Neural cell (in vitro differentiated cells): ENCODE measurements at regions not wholly inside any gene's neighbourhood (a gene's known extent, or its start where the extent isn't known, plus 50 kb on each side); places are given as distances from the start of the nearest gene placed in this dataset.

Experiments used
- H2AFZ ChIP-seq: fragments of 200-600, 300-800 bp; sonication (generic), shearing (Covaris generic); 2 replicates; pipeline ENCODE4 v1.6.0; 2014; ENCODE audit warnings: low read depth, mild to moderate bottlenecking, antibody characterized with exemption, low read length, moderate library complexity
- H3F3A ChIP-seq: fragments of 200-600 bp; shearing (Covaris generic); 2 replicates; pipeline ENCODE4 v1.6.1; 2016; ENCODE audit warnings: mild to moderate bottlenecking, moderate library complexity, mixed read lengths, antibody characterized with exemption, low read length; ENCODE audit not compliant: insufficient read depth, poor library complexity, severe bottlenecking
- H3K27ac ChIP-seq: fragments of 200-600, 300-800 bp; sonication (generic), shearing (Covaris generic); 2 replicates; pipeline ENCODE4 v1.5.1; 2014; ENCODE audit warnings: mild to moderate bottlenecking, low read length, moderate library complexity
- H3K27me3 ChIP-seq: fragments of 300-800, 200-600 bp; sonication (generic), shearing (Covaris generic); 2 replicates; pipeline ENCODE4 v1.6.0; 2014; ENCODE audit warnings: mild to moderate bottlenecking, low read depth, low read length, moderate library complexity; ENCODE audit not compliant: insufficient read depth
- H3K36me3 ChIP-seq: fragments of 300-800, 200-600 bp; sonication (generic), shearing (Covaris generic); 2 replicates; pipeline ENCODE4 v1.5.1; 2014; ENCODE audit warnings: mild to moderate bottlenecking, antibody characterized with exemption, low read length, moderate library complexity; ENCODE audit not compliant: insufficient read depth
- H3K4me2 ChIP-seq: fragments of 300-800, 200-600 bp; sonication (generic), shearing (Covaris generic); 2 replicates; pipeline ENCODE4 v1.6.0; 2014; ENCODE audit warnings: mild to moderate bottlenecking, low read length
- H3K4me3 ChIP-seq: fragments of 300-800, 200-600 bp; sonication (generic), shearing (Covaris generic); 2 replicates; pipeline ENCODE4 v1.5.1; 2014; ENCODE audit warnings: mild to moderate bottlenecking, low read length, moderate library complexity
- H3K79me2 ChIP-seq: fragments of 200-600 bp; shearing (Covaris generic); replicated peaks from 2 replicates; pipeline ENCODE4 v1.6.0; 2014; ENCODE audit warnings: mild to moderate bottlenecking, low read length, moderate library complexity; ENCODE audit not compliant: insufficient read depth
- H3K9ac ChIP-seq: fragments of 300-800, 200-600 bp; sonication (generic), shearing (Covaris generic); 2 replicates; pipeline ENCODE4 v1.6.1; 2016; ENCODE audit warnings: mild to moderate bottlenecking, low read length, mixed read lengths
- H3K9me2 ChIP-seq: fragments of 200-600 bp; shearing (Covaris generic); 2 replicates; pipeline ENCODE4 v1.6.1; 2016; ENCODE audit warnings: mild to moderate bottlenecking, low read length, mixed read lengths; ENCODE audit not compliant: insufficient read depth
- H3K9me3 ChIP-seq: fragments of 200-600, 300-800 bp; sonication (generic), shearing (Covaris generic); 2 replicates; pipeline ENCODE4 v1.6.1; 2016; ENCODE audit warnings: mild to moderate bottlenecking, mixed run types, low read length, moderate library complexity, mixed read lengths
- H4K20me1 ChIP-seq: fragments of 200-600 bp; shearing (Covaris generic); 2 replicates; pipeline ENCODE4 v1.6.1; 2016; ENCODE audit warnings: mild to moderate bottlenecking, mixed run types; ENCODE audit not compliant: insufficient read depth
- CTCF ChIP-seq: fragments of 450-650 bp; IDR thresholded peaks from 2 replicates; pipeline ENCODE4 v1.5.1; 2014; ENCODE audit warnings: antibody characterized with exemption, mild to moderate bottlenecking, moderate library complexity; ENCODE audit not compliant: poor library complexity, severe bottlenecking
- EP300 ChIP-seq: fragments of 450-650 bp; conservative IDR thresholded peaks from 2 replicates; pipeline ENCODE4 v1.6.1; 2014; ENCODE audit warnings: antibody characterized with exemption, mild to moderate bottlenecking, moderate library complexity; ENCODE audit not compliant: poor library complexity, severe bottlenecking
- EZH2 ChIP-seq: fragments of 200-600, 300-800 bp; shearing (Covaris generic), sonication (generic); IDR thresholded peaks from 2 replicates; pipeline ENCODE4 v1.6.1; 2014; ENCODE audit warnings: antibody characterized with exemption, low read length, borderline replicate concordance, mild to moderate bottlenecking; ENCODE audit not compliant: insufficient read depth, poor library complexity, severe bottlenecking
- MXI1 ChIP-seq: fragments of 450-650 bp; conservative IDR thresholded peaks from 2 replicates; pipeline ENCODE4 v1.6.1; 2014; ENCODE audit warnings: antibody characterized with exemption, mild to moderate bottlenecking; ENCODE audit not compliant: poor library complexity, severe bottlenecking
- POLR2AphosphoS5 ChIP-seq: IDR thresholded peaks from 2 replicates; pipeline ENCODE4 v1.6.1; 2012
- RAD21 ChIP-seq: fragments of 450-650 bp; conservative IDR thresholded peaks from 2 replicates; pipeline ENCODE4 v1.6.1; 2014; ENCODE audit warnings: antibody characterized with exemption, mild to moderate bottlenecking, moderate library complexity
- SMC3 ChIP-seq: fragments of 450-650 bp; conservative IDR thresholded peaks from 2 replicates; pipeline ENCODE4 v1.6.1; 2014; ENCODE audit warnings: antibody characterized with exemption, mild to moderate bottlenecking, moderate library complexity; ENCODE audit not compliant: poor library complexity
- TAF1 ChIP-seq: IDR thresholded peaks from 2 replicates; pipeline ENCODE4 v1.6.1; 2012; ENCODE audit warnings: low read depth
- TF ChIP-seq, protein P1 (sequence below): IDR thresholded peaks from 2 replicates; pipeline ENCODE4 v1.6.1; 2012; ENCODE audit warnings: borderline replicate concordance

DNA sequence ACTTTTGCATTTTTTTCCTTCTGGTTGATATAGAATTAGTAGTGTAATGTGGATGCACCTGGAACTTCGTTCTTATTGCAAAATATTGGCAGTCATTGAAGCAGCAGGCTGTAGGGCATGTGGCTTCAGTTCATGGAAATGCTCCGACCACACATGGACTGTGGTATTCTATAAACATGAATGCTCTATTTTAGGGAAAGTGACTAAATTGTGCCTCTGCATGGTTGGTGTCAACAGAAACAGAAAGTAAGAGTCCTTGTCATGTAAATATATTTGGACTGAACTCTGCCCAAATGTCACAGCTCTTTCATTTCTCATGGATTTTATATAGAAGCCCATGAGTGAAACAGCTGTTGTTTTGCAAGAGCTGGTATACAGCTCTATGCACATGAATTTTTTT, 917.0 kb downstream of the LRFN5 start:
- Histone ChIP-seq H2AFZ (no peak overlapping the region), H3K27me3 (no peaks in the 10 kb centered on the region), H3K79me2 (no peaks in the 10 kb centered on the region), H3K9me3 (no peaks in the 10 kb centered on the region), H3K4me3 (no peak overlapping the region), H3F3A (no peaks in the 10 kb centered on the region), H3K4me2 (no peak overlapping the region), H3K27ac (no peak overlapping the region), H3K9me2 (no peaks in the 10 kb centered on the region), H3K36me3 (no peaks in the 10 kb centered on the region), H3K9ac (no peak overlapping the region), H4K20me1 (no peaks in the 10 kb centered on the region)
- TF ChIP-seq EP300: no peak
- TF ChIP-seq TAF1: no peak
- no peak for TF ChIP-seq RAD21
- no peak for TF ChIP-seq MXI1
- no peak for TF ChIP-seq POLR2AphosphoS5
- TF ChIP-seq SMC3: no peak
- no peak for TF ChIP-seq EZH2
- TF ChIP-seq, protein P1, sequence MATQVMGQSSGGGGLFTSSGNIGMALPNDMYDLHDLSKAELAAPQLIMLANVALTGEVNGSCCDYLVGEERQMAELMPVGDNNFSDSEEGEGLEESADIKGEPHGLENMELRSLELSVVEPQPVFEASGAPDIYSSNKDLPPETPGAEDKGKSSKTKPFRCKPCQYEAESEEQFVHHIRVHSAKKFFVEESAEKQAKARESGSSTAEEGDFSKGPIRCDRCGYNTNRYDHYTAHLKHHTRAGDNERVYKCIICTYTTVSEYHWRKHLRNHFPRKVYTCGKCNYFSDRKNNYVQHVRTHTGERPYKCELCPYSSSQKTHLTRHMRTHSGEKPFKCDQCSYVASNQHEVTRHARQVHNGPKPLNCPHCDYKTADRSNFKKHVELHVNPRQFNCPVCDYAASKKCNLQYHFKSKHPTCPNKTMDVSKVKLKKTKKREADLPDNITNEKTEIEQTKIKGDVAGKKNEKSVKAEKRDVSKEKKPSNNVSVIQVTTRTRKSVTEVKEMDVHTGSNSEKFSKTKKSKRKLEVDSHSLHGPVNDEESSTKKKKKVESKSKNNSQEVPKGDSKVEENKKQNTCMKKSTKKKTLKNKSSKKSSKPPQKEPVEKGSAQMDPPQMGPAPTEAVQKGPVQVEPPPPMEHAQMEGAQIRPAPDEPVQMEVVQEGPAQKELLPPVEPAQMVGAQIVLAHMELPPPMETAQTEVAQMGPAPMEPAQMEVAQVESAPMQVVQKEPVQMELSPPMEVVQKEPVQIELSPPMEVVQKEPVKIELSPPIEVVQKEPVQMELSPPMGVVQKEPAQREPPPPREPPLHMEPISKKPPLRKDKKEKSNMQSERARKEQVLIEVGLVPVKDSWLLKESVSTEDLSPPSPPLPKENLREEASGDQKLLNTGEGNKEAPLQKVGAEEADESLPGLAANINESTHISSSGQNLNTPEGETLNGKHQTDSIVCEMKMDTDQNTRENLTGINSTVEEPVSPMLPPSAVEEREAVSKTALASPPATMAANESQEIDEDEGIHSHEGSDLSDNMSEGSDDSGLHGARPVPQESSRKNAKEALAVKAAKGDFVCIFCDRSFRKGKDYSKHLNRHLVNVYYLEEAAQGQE: no peak
- TF ChIP-seq CTCF: no peak

GRCh38 chr14:42517806-42518500, 911.3 kb downstream of the LRFN5 start:
- Histone ChIP-seq H3K79me2 (no peaks in the 10 kb centered on the region), H3K4me2 (no peak overlapping the region), H3K27me3 (no peaks in the 10 kb centered on the region), H4K20me1 (no peaks in the 10 kb centered on the region), H3K36me3 (no peaks in the 10 kb centered on the region), H3K27ac (no peak overlapping the region), H2AFZ (no peak overlapping the region), H3F3A (no peaks in the 10 kb centered on the region), H3K4me3 (no peak overlapping the region), H3K9ac (no peak overlapping the region), H3K9me2 (no peaks in the 10 kb centered on the region), H3K9me3 (no peaks in the 10 kb centered on the region)
- TF ChIP-seq CTCF: no peak
- TF ChIP-seq, protein P1: no peak
- no peak for TF ChIP-seq SMC3
- TF ChIP-seq RAD21: no peak
- no peak for TF ChIP-seq MXI1
- TF ChIP-seq EP300: no peak
- no peak for TF ChIP-seq POLR2AphosphoS5
- no peak for TF ChIP-seq TAF1
